Peyer's patch (tissue), 4 donors: ENCODE measurements at regions not wholly inside any gene's neighbourhood (a gene's known extent, or its start where the extent isn't known, plus 50 kb on each side); places are given as distances from the start of the nearest gene placed in this dataset.

Source experiments
- CTCF ChIP-seq, 6 experiments: fragments of 450-650 bp in 4 of 6; fragments of 200-600 bp in 2 of 6; sonication (generic) in 1 of 6; IDR thresholded peaks; one replicate each; pipeline ENCODE4 v1.5.1; 2017 to 2019; ENCODE audit warnings: antibody characterized with exemption in 6 of 6, mild to moderate bottlenecking in 3 of 6, moderate library complexity in 1 of 6
- POLR2A ChIP-seq, 2 donors: fragments of 450-650 bp; IDR thresholded peaks; one replicate each; pipeline ENCODE4 v1.5.1; 2017; ENCODE audit warnings: antibody characterized with exemption in 2 of 2, mild to moderate bottlenecking in 2 of 2, moderate library complexity in 2 of 2

GRCh38 chr2:118711603-118712002, 135.8 kb downstream of the EN1 start:
- TF ChIP-seq CTCF (IDR thresholded peaks at IDR 0.05) (no peak), POLR2A (IDR thresholded peaks at IDR 0.05) (no peak)
